Stimulated activated CD8-positive, alpha-beta memory T cell treated with anti-CD3 and anti-CD28 coated beads, Interleukin-2, amount 100 ng/mL, for 48 hours (primary cell): ENCODE measurements at regions not wholly inside any gene's neighbourhood (a gene's known extent, or its start where the extent isn't known, plus 50 kb on each side); places are given as distances from the start of the nearest gene placed in this dataset.

ENCODE experiments used
- DNase-seq, 2 donors: peaks; one replicate each; pipeline ENCODE4 v3.0.0-alpha.2; 2020; ENCODE audit warnings: low read depth in 2 of 2

DNA sequence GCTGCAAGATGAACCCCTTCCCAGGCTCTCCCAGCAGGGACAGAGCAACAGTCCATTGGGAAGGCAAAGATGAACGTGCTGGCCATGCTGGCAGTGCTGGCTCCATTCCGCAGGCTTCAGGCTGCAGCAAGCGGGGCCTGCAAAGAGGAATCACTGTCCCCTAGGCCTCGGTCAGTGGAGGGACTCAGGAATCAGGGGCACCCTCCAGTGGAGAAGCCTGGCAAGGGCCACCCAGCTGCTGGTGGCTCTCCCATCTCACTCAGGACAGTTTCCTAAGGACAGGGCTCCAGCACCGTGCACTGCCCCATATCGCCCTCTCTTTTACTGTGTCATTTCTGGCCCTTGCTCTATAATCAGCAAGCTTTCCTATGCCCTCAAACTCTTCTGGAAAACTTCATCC, 498.6 kb downstream of the EFNB2 start:
- no peak for DNase-seq

DNA sequence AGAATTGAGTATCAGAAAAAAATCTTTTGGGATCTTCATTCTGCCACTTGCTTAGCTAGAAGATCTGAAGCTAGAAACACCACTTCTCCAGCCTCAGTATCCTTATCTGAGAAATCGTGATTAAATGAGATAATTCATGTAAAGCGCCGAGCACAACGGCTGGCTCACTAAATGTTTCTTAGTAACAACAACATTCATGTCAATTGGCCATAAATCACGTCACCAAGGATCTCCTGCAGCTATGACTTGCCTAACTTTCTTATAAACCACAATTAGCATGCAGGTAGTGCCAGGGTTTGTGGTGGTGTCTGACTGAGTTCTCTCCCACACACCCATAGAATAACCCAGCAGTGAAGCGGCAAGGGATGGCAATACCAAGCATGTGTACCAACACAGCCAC, 501.3 kb downstream of the EFNB2 start:
- DNase-seq = no peak

- no peak for DNase-seq
Measured at GRCh38 chr13:106033659-106034058, 501.8 kb downstream of the EFNB2 start.

- no peak for DNase-seq
Measured at GRCh38 chr13:106032441-106032840, 503.0 kb downstream of the EFNB2 start.

DNA sequence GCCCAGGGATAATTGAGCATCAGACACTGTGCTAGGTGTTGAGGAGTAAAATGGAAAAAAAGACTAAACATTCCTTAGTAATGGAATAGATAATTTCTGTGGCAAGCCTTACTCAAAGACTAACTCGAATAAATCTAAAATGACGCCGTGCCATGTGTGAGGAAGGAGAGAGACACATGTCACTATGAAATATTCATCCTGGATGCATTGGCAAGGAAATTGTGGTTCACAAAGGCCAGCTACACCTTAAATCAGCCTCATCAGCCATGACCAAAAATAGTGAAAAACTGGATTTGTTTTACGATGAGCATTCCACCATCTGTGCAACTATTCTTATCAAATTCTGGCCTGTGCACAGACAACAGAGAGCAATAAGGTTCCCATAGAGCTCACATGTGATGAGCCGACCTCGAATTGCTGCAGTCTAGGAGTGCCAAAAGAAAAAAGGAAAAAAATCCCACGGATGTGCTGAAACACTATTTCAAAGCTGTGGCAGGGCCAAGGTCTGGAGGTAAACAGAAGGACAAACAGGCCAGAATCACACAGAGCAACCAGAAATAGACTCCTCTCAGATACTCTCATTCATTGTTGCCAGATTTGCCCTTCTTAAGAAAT, 505.7 kb downstream of the EFNB2 start:
- DNase-seq = no peak

DNA sequence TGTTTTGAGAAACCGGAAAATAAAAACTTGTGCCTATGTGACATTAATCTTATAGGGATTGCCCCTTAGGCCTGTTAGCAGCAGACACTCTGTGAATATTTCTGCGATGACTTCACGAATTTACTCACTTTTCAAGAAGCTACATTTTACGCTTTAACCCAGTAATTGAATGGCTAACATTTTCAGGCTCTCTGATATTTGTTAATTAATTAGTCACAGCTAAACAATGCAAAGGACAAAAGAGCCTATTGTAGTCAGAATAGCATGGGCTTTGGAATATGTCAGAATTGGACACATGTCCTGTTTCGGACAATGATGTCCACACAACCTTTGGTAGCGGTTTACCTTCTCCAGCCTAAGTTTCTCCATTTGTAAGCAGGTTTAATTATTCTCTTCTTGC, 506.6 kb downstream of the EFNB2 start:
- DNase-seq = no peak

DNA sequence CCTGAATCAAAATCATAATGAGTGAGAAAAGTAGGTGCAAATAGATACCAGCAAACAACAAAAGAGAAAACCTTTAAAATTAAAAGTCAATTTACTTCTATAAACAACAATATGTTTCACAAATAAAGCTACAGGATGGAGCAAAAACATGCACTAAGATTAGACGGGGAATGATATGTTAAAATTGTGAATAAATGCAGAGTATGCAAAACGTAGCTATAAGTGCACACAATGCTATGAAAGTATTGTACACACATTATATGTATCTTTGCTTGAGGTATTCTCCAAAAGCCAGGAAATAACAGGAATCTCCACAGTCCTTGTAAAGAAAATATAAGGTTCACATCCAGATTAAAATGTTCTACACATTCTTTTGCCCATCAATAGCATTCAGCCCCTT, 523.9 kb downstream of the EFNB2 start:
- DNase-seq = no peak

DNA sequence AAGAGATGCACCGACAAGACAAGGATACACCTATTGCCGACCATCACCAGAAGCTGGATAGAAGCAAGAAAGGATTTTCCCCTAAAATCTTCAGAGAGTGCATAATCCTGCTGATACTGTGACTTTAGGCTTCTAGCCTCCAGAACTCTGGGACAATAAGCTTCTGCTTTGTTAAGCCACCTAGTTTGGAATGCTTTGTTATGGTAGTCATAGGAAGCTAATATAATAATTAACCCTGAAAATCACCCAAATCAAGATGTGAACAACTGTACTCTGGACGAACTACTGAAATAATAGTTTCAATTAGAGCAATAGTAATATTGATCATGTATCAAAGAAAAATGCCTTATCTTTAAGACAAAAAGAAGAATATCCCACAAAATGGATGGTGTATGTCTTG, 524.6 kb downstream of the EFNB2 start:
- DNase-seq = no peak

DNA sequence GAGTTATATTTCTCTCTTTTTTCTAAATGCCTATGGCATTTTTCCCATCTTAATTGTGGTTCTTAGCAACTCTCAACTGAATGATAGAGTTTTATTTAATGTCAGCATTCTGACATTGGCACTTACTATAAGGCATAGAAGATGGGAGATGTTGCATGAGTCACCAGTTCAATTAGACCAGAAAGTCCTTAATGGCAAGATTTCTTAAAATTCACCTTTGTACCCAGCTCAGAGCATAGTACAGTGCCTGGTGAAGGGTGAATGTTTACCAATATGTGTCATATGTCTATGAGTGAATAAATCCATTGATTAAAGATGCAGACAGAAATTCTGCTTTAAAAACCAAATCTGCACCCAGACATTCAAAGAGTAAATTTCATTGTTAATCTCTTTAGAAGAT, 526.9 kb downstream of the EFNB2 start:
- no peak for DNase-seq

GRCh38 chr13:106007156-106007555, 528.3 kb downstream of the EFNB2 start:
- DNase-seq = no peak

DNA sequence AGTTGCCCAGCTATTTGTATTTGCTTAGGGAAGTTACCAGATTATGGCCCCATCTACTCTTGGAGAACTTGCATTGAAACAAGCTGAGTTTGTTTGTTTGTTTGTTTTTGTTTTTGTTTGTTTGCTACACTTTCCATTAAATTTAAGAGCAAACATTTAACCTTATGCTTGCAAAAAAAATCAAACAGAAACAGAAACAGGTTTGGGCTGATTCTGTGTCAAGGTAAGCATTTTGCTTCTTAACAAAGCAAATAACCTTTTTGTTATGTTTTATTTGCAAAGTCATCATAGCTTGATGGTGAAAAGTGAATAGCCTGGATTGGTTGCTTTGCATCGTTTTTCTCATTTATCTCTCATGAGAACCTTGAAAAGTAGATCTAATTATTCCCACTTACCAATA, 531.8 kb downstream of the EFNB2 start:
- DNase-seq = no peak

- DNase-seq = no peak
Measured at GRCh38 chr13:106001443-106001842, 534.0 kb downstream of the EFNB2 start.

DNA sequence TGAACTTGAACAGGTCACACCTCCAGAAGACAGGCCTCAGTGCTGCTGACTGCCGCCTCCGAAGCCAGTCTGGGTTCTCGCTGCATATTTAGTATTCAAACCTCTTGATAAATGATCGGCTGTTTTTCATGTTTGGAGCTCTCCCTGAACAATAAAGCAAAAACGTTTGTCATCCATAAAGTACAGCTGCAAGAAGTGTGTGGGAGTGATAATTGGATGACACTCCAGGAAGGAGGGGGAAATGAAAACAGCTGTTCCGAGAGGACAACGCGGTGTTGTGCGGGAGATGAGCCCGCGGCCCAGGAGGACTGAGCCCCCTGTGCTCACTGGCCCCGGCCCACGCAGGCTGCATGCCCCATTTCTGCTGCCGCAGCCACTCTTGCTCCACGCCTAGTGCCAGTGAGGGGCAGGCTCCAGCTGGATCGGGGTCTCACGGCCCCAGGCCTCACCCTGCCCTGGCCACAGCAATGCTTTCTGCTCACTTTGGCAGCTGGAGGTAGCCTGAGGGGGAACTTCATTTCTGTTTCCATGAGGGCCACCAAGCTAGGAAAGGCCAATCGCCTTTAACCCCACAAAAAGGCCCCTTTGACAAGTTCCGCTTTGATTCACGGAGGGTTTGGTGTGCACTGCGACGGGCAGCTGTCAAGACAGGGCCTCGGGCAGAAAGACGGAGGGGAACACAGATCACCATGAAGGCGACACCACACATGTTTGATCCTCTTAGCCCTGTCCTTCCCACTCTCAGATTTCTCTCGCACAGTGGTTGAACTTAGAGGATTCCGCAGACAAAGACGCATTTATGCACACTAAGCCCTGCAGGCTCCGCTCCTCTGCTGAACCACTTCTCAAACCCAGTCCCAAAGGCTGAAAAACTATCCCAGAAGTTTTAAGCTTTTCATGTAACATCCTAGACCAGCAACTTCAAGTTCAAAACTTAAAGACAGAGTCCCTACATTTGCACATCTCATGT, 537.6 kb downstream of the EFNB2 start:
- DNase-seq = no peak

DNA sequence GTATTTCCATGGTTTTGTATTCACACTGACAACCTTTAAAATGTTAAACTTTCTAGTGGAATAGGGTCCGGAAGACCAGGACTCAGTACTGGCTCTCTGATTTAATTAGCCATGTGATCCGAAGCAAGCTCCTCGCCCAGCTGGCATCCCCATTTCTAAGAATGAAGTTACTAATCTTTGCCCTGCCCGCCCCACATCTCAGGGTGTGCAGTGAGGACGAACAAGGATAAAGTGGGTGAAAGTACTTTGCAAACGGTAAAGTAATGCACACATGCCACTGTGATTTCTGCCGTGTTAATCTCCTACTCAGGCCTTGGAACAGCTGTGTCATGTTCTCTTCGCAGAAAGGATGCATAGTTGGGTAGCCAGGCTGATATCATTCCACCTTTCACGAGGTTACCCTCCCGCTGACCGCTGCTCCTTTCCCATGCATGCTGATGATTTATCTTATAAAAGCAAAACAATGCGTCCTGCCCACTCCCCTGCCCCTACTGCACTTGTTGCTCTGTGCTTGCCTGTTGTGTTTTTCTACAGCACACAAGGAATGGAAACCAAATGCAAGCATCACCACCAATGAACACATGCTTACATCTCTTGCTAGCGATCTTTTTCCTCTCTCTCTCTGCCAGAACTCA, 539.0 kb downstream of the EFNB2 start:
- no peak for DNase-seq

- DNase-seq = no peak
Measured at GRCh38 chr13:105994340-105994739, 541.1 kb downstream of the EFNB2 start.

GRCh38 chr13:105991622-105992277, 543.7 kb downstream of the EFNB2 start:
- DNase-seq = no peak

DNA sequence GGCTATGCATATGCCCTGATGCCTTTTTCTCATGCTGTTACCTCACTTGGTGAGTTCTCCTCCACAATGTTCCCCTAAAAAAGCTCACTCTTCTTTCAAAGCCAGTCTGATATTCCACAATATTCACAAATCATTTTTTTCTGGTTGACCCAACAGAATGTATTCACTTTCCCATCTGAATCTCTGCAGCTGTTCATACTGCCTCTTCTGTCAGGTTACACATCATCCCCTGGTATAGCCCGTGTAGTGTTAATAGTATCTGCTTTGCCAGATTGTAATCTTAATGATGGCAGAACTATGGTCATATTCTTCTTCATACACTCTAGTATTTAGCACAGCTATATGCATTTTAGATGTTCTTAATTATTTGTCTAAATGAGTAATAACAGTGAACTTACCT, 544.3 kb downstream of the EFNB2 start:
- DNase-seq = no peak

GRCh38 chr13:105990256-105990958, 545.1 kb downstream of the EFNB2 start:
- no peak for DNase-seq

DNA sequence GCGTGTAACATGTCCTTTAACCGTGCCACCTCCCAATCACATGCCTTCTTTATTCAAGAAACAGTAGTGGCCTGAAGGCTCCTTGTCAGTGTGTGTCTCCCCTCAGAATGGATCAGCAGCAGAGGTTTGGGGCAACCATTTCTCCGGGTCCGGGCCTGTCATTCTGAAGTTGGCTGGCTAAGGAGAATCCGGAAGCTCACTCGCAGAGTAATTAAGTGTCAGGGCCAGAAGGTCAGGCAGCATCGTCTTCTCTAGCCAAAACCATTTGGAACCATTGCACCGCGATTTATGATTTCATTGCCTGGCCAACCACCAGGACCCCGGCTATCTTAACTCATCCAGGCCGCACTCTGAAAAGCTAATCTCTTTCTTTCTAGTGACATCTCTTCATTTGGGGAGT, 550.8 kb downstream of the EFNB2 start:
- DNase-seq = no peak

DNA sequence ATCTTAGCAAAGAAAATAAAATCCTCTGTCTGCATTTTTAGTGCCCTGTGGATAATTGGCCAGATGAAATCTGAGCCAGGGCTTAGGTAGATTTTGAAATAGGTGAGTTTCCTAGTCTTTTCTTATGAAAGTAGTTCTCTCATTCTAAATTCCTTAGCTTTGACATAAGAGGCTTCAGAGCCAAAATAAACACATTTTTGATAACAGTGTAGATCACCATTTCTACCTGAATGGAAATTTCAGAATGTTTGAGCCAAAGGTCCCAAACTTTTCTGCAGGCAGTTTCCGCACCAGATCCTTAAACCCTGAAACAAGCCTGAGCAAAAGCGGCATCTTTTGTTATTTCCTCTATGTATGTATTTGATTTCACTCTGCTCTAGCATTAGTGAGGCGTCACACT, 551.2 kb downstream of the EFNB2 start:
- no peak for DNase-seq

- no peak for DNase-seq
Measured at GRCh38 chr13:105982219-105982930, 553.1 kb downstream of the EFNB2 start.
